Breast epithelium (tissue), 3 donors: ENCODE measurements at regions not wholly inside any gene's neighbourhood (a gene's known extent, or its start where the extent isn't known, plus 50 kb on each side); places are given as distances from the start of the nearest gene placed in this dataset.

Source experiments
- CTCF ChIP-seq, 3 donors: fragments of 450-650 bp; IDR thresholded peaks; one replicate each; pipeline ENCODE4 v1.5.1; 2016 to 2017; ENCODE audit warnings: antibody characterized with exemption in 3 of 3, mild to moderate bottlenecking in 3 of 3, moderate library complexity in 3 of 3
- POLR2A ChIP-seq: fragments of 450-650 bp; IDR thresholded peaks from one replicate; pipeline ENCODE4 v1.6.1; 2016; ENCODE audit warnings: antibody characterized with exemption, mild to moderate bottlenecking, moderate library complexity
- POLR2AphosphoS5 ChIP-seq, 3 donors: sonication (generic); formaldehyde crosslinking; IDR thresholded peaks; one replicate each; pipeline ENCODE4 v1.6.1; 2017; ENCODE audit warnings: antibody characterized with exemption in 3 of 3

- TF ChIP-seq POLR2AphosphoS5 (IDR thresholded peaks at IDR 0.05) (no peak), CTCF (IDR thresholded peaks at IDR 0.05) (no peak), POLR2A (no peak)
Observed at GRCh38 chr16:59688006-59688405, 953.9 kb upstream of the GOT2 start.
